SK-N-SH treated with all-trans-retinoic acid at 6 μM for 48 hours (cell line): ENCODE measurements at regions not wholly inside any gene's neighbourhood (a gene's known extent, or its start where the extent isn't known, plus 50 kb on each side); places are given as distances from the start of the nearest gene placed in this dataset.

Source experiments
- ARNTL ChIP-seq: fragments of 450-650 bp; formaldehyde crosslinking; IDR thresholded peaks from 2 replicates; pipeline ENCODE4 v1.5.0; 2020; ENCODE audit warnings: low read depth, mild to moderate bottlenecking, moderate library complexity, borderline replicate concordance
- BACH2 ChIP-seq: fragments of 250-450 bp; sonication (Bioruptor Pico); IDR thresholded peaks from 2 replicates; pipeline ENCODE4 v1.9.0; 2021; ENCODE audit warnings: mild to moderate bottlenecking, borderline replicate concordance
- CSDC2 ChIP-seq: fragments of 250-450 bp; sonication (Bioruptor Pico); IDR thresholded peaks from 2 replicates; pipeline ENCODE4 v1.5.0; 2020; ENCODE audit warnings: mild to moderate bottlenecking, moderate library complexity
- GLIS3 ChIP-seq: fragments of 250-450 bp; sonication (Bioruptor Pico); IDR thresholded peaks from 2 replicates; pipeline ENCODE4 v1.5.0; 2020; ENCODE audit warnings: mild to moderate bottlenecking, moderate library complexity
- SNAI2 ChIP-seq: fragments of 250-450 bp; sonication (Bioruptor Pico); IDR thresholded peaks from 2 replicates; pipeline ENCODE4 v1.5.0; 2020; ENCODE audit warnings: mild to moderate bottlenecking, moderate library complexity
- ZNF565 ChIP-seq: fragments of 450-650 bp; formaldehyde crosslinking; conservative IDR thresholded peaks from 2 replicates; pipeline ENCODE4 v1.5.0; 2020; ENCODE audit warnings: low read depth, mild to moderate bottlenecking, moderate library complexity
- TF ChIP-seq, protein P1 (sequence below): fragments of 250-450 bp; sonication (Bioruptor Pico); IDR thresholded peaks from 2 replicates; pipeline ENCODE4 v1.5.0; 2020; ENCODE audit warnings: mild to moderate bottlenecking, moderate library complexity
- TF ChIP-seq, protein P2 (sequence below): fragments of 250-450 bp; sonication (Bioruptor Pico); IDR thresholded peaks from 2 replicates; pipeline ENCODE4 v1.8.0; 2020; ENCODE audit warnings: mild to moderate bottlenecking, moderate library complexity, borderline replicate concordance

DNA sequence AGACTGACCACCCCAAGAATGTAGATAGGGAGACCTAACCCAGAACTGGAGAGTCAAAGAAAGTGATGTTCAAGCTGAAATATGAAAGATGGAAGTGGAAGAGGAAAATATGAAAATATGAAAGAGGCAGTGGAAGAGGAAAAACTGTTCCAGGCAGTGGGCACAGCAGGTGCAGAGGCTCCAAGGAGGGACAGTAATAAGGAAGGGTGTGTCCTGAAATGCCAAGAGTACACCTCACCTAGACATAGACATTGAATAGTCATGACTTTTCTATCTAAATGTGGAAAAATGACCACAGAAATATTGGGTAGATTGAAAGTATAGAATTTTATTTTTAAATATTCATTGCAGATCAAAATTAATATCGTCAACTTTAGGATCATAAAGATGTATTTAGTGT, 161.7 kb upstream of the USP24 start:
- TF ChIP-seq ARNTL (CRISPR knock-in tag) (no peak), BACH2 (CRISPR knock-in tag) (no peak), GLIS3 (no peak), SNAI2 (no peak), ZNF565 (CRISPR knock-in tag) (no peak), CSDC2 (CRISPR knock-in tag) (no peak)
- TF ChIP-seq, protein P1, sequence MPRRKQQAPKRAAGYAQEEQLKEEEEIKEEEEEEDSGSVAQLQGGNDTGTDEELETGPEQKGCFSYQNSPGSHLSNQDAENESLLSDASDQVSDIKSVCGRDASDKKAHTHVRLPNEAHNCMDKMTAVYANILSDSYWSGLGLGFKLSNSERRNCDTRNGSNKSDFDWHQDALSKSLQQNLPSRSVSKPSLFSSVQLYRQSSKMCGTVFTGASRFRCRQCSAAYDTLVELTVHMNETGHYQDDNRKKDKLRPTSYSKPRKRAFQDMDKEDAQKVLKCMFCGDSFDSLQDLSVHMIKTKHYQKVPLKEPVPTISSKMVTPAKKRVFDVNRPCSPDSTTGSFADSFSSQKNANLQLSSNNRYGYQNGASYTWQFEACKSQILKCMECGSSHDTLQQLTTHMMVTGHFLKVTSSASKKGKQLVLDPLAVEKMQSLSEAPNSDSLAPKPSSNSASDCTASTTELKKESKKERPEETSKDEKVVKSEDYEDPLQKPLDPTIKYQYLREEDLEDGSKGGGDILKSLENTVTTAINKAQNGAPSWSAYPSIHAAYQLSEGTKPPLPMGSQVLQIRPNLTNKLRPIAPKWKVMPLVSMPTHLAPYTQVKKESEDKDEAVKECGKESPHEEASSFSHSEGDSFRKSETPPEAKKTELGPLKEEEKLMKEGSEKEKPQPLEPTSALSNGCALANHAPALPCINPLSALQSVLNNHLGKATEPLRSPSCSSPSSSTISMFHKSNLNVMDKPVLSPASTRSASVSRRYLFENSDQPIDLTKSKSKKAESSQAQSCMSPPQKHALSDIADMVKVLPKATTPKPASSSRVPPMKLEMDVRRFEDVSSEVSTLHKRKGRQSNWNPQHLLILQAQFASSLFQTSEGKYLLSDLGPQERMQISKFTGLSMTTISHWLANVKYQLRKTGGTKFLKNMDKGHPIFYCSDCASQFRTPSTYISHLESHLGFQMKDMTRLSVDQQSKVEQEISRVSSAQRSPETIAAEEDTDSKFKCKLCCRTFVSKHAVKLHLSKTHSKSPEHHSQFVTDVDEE: no peak
- TF ChIP-seq, protein P2, sequence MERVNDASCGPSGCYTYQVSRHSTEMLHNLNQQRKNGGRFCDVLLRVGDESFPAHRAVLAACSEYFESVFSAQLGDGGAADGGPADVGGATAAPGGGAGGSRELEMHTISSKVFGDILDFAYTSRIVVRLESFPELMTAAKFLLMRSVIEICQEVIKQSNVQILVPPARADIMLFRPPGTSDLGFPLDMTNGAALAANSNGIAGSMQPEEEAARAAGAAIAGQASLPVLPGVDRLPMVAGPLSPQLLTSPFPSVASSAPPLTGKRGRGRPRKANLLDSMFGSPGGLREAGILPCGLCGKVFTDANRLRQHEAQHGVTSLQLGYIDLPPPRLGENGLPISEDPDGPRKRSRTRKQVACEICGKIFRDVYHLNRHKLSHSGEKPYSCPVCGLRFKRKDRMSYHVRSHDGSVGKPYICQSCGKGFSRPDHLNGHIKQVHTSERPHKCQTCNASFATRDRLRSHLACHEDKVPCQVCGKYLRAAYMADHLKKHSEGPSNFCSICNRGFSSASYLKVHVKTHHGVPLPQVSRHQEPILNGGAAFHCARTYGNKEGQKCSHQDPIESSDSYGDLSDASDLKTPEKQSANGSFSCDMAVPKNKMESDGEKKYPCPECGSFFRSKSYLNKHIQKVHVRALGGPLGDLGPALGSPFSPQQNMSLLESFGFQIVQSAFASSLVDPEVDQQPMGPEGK: no peak
